Stimulated activated CD8-positive, alpha-beta memory T cell treated with anti-CD3 and anti-CD28 coated beads, Interleukin-4, amount 100 ng/mL, for 48 hours (primary cell): ENCODE measurements at regions not wholly inside any gene's neighbourhood (a gene's known extent, or its start where the extent isn't known, plus 50 kb on each side); places are given as distances from the start of the nearest gene placed in this dataset.

Experiments
- DNase-seq: peaks from one replicate; pipeline ENCODE4 v3.0.0-alpha.2; 2020

- DNase-seq = no peak
These were observed 273.1 kb downstream of the GLRX3 start for GRCh38 chr10:130409331-130409730.

GRCh38 chr10:130409931-130410330 is 273.7 kb downstream of the GLRX3 start:
- DNase-seq = no peak

- DNase-seq = no peak
These were observed 275.4 kb downstream of the GLRX3 start for GRCh38 chr10:130411496-130412085.

- no peak for DNase-seq
These were observed 276.1 kb downstream of the GLRX3 start for GRCh38 chr10:130412317-130412716.

- no peak for DNase-seq
These were observed 280.4 kb downstream of the GLRX3 start for GRCh38 chr10:130416334-130417150.

- no peak for DNase-seq
These were observed 282.5 kb downstream of the GLRX3 start for GRCh38 chr10:130418731-130419130.

- DNase-seq = no peak
These were observed 285.7 kb downstream of the GLRX3 start for GRCh38 chr10:130421909-130422308.

GRCh38 chr10:130422366-130423324 is 286.5 kb downstream of the GLRX3 start:
- DNase-seq = no peak

GRCh38 chr10:130423455-130424305 is 287.5 kb downstream of the GLRX3 start:
- DNase-seq = no peak

- no peak for DNase-seq
These were observed 288.2 kb downstream of the GLRX3 start for GRCh38 chr10:130424418-130424817.

GRCh38 chr10:130425169-130425568 is 289.0 kb downstream of the GLRX3 start:
- DNase-seq = no peak

GRCh38 chr10:130425881-130426435 is 289.8 kb downstream of the GLRX3 start:
- DNase-seq = no peak

- DNase-seq = no peak
These were observed 291.1 kb downstream of the GLRX3 start for GRCh38 chr10:130427216-130427722.

- no peak for DNase-seq
These were observed 292.7 kb downstream of the GLRX3 start for GRCh38 chr10:130428936-130429335.

GRCh38 chr10:130429809-130430208 is 293.6 kb downstream of the GLRX3 start:
- no peak for DNase-seq

GRCh38 chr10:130430291-130430690 is 294.1 kb downstream of the GLRX3 start:
- no peak for DNase-seq

GRCh38 chr10:130430852-130431704 is 294.9 kb downstream of the GLRX3 start:
- DNase-seq = no peak

- DNase-seq = no peak
These were observed 296.1 kb downstream of the GLRX3 start for GRCh38 chr10:130432271-130432670.

GRCh38 chr10:130432850-130433249 is 296.7 kb downstream of the GLRX3 start:
- no peak for DNase-seq

GRCh38 chr10:130434446-130435385 is 298.5 kb downstream of the GLRX3 start:
- no peak for DNase-seq
